Esophagus (tissue), 2 donors: ENCODE measurements at regions not wholly inside any gene's neighbourhood (a gene's known extent, or its start where the extent isn't known, plus 50 kb on each side); places are given as distances from the start of the nearest gene placed in this dataset.

Source experiments
- H3K27ac ChIP-seq, 2 donors: one replicate each; pipeline ENCODE4 v1.5.1; 2013; ENCODE audit warnings: low read depth in 2 of 2, mild to moderate bottlenecking in 2 of 2, inconsistent platforms in 1 of 2, low read length in 1 of 2, moderate library complexity in 1 of 2
- H3K27me3 ChIP-seq, 2 donors: one replicate each; pipeline ENCODE4 v1.6.1; 2013; ENCODE audit warnings: low read length in 2 of 2, control low read depth in 1 of 2, mild to moderate bottlenecking in 1 of 2; ENCODE audit not compliant: insufficient read depth in 2 of 2, control insufficient read depth in 1 of 2
- H3K36me3 ChIP-seq, 2 donors: one replicate each; pipeline ENCODE4 v1.6.1; 2013; ENCODE audit warnings: low read length in 1 of 2; ENCODE audit not compliant: control insufficient read depth in 2 of 2, insufficient read depth in 2 of 2
- H3K4me1 ChIP-seq, 2 donors: one replicate each; pipeline ENCODE4 v1.6.1; 2013; ENCODE audit warnings: low read length in 1 of 2; ENCODE audit not compliant: control insufficient read depth in 2 of 2, insufficient read depth in 2 of 2
- H3K4me3 ChIP-seq, 2 donors: one replicate each; pipeline ENCODE4 v1.5.1; 2013; ENCODE audit warnings: low read length in 2 of 2, mild to moderate bottlenecking in 2 of 2, low read depth in 1 of 2, moderate library complexity in 1 of 2
- H3K9me3 ChIP-seq, 2 donors: one replicate each; pipeline ENCODE4 v1.6.1; 2013; ENCODE audit warnings: mild to moderate bottlenecking in 2 of 2, low read depth in 1 of 2, low read length in 1 of 2, moderate library complexity in 1 of 2; ENCODE audit not compliant: control insufficient read depth in 2 of 2, insufficient read depth in 1 of 2
- WGBS, 2 donors: extraction: QIAGEN DNeasy Blood & Tissue Kit; methylation state at CpG; one replicate each; pipeline ENCODE4 v1.1.7; 2013; 5-methylcytosine and 5-hydroxymethylcytosine counted together
- donor health status: healthy with polysubstance abuse.
- donor health status: Bipolar disorder and iron deficiency.

DNA sequence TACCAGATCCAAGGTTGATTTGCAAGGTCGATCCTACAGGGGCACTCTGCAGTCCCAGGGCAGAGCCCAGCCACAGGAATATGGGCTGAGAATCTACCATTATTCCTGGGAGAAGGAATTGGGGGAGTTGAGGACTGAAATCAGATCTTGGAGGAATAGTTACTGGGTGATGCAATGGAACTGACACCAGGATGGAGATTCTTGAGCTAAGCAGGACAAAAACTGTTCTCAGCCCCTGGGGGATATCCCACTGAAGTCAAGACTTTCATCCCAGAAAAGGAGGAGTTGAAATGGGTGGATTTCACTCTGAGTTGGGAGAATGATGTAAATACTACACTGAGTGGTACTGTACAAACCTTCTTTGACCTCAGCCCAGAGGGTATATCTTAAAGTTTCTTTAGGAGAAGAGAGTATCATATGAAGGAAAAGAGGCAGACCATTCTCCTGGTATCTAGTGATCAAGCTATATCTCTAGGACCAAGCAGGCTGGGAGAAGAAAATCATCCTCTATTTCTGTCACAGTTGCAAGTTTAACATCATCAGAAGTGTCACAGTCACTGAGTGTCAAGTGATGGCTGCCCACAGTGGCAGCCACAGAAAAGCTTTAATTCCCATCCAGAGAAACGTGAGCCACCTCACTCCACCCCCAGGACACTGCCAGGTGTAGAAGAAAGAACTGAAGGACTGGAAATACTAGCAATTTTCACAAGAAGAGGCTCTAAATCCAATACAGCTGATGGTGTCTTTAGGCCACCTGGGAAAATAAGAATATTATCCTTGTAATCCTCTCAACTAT lies 181.9 kb downstream of the NUAK1 start:
- Histone ChIP-seq H3K27me3 (no peaks in the 10 kb centered on the region), H3K4me3 (no peak overlapping the region), H3K9me3 (no peaks in the 10 kb centered on the region), H3K27ac (no peak overlapping the region), H3K4me1 (no peaks in the 10 kb centered on the region), H3K36me3 (no peaks in the 10 kb centered on the region)
- WGBS, 2 donors, result 62 to 69% methylated on average over 2 of the region's 2 CpGs

DNA sequence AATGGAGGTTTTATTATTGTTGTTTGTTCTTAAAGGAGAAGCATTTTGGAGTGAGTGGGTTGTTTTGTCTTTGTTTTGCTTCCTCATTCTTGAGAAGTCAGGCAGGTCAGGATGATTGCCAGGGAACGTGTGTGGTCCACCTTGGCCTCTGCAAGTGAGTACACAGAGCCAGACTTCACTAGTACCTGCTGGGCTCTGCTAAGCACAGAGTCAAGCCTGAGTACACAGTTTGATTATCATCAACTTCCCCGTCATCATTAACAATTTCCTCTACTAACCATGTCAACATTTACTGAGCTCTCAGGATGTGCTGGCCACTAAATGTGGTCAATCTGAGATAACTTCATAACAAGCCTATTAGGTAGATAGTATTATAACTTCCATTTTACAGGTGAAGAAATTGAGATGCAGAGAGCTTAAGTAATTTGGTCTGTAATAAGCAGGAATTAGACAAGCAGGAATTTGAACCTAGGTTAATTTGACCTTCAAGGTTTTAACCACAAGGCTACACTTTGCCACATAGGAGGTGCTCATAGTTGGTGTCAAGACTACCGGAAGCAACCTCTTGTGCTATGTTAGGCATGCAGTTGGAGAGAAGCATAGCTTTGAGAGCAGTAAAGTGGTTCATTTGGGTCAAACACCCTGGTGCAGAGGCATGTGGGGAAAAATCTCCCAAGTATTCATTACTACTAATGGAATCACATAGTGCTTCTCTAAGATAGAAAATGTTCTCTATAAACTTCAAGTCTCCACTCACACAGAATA lies 178.3 kb downstream of the NUAK1 start:
- Histone ChIP-seq H3K27ac (no peak overlapping the region), H3K27me3 (no peaks in the 10 kb centered on the region), H3K4me3 (no peak overlapping the region), H3K4me1 (no peaks in the 10 kb centered on the region), H3K36me3 (no peaks in the 10 kb centered on the region), H3K9me3 (no peaks in the 10 kb centered on the region)
- 45 to 49% methylated on average over 3 of the region's 3 CpGs for WGBS, 2 donors

DNA sequence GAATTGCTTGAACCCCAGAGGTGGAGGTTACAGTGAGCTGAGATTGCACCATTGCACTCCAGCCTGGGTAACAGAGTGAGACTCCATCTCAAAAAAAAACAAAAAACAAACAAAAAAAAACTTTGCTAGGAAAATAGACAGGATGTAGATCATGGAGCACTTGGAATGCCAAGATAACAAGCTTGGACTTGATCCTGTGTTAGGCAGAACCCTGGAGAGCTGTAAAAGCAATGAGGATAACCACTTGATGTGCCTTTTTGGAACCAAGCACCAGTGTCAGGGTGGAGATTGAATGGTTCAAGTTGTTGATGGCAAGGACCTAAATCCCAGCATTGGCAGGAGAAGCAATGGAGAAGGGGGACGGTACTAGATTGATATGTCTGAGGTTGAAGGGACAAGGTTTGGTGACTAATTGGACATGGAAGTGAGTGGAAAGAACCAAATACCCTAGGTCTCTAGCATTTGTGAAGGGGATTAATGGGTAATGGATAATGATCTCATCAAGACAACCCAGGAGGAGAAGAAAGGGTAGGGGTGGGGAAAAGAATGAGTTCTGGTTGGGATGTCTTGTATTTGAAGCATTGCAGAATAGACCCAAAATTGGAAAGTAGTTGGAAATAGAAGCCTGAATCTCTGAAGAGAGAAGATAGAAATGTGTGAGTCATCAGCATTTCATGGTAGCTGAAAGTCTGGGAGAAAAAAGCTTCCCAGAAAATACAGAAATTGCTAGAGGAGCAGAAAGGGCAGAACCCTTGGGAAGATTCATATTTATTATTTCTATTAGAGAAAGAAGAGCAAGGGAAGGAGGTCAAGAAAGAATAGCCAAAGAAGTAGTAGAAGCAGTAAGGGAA lies 176.7 kb downstream of the NUAK1 start:
- Histone ChIP-seq H3K4me3 (no peak overlapping the region), H3K4me1 (no peaks in the 10 kb centered on the region), H3K9me3 (no peaks in the 10 kb centered on the region), H3K27ac (no peak overlapping the region), H3K36me3 (no peaks in the 10 kb centered on the region), H3K27me3 (no peaks in the 10 kb centered on the region)
- 56 to 83% methylated on average over 1 of the region's 1 CpG for WGBS, 2 donors

DNA sequence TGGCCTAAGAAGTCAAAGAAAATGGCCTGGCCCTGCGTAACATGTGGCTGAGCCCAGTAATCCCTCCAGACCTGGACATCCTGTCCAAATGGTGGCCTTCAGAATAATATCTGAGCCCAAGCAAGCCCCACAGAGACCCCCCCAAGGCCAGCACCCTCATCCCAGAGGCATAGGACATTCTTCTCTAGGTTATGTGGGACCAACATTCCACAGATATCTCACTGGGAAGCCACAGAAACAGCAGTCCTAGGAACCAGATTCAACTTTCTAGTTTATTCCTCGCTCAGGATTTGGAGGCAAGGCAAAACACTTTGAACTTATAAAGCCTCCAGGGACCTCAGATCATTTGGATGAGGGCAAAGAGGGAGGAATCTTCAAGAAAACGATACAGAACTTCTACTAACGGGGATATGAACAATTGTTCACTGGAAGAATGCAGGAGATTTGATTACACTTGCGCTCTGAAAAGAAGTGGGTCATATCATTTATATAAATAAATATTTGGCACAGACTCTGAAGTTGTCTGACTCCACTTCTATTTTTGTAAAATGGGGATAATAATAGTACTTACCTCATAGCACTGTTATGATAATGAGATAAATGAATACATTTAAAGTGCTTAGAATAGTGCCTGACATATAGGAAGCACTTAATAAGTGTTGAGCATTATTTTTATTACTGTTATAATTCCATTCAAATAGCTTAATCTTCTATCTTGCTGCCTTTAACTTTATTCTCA lies 171.5 kb downstream of the NUAK1 start:
- H3K36me3 ChIP-seq, result no peaks in the 10 kb centered on the region
- H3K4me3 ChIP-seq, result no peak overlapping the region
- H3K27ac ChIP-seq, result no peak overlapping the region
- no peaks in the 10 kb centered on the region for H3K27me3 ChIP-seq
- no peaks in the 10 kb centered on the region for H3K4me1 ChIP-seq
- no peaks in the 10 kb centered on the region for H3K9me3 ChIP-seq
- 66 to 67% methylated on average over 5 of the region's 5 CpGs for WGBS, 2 donors

DNA sequence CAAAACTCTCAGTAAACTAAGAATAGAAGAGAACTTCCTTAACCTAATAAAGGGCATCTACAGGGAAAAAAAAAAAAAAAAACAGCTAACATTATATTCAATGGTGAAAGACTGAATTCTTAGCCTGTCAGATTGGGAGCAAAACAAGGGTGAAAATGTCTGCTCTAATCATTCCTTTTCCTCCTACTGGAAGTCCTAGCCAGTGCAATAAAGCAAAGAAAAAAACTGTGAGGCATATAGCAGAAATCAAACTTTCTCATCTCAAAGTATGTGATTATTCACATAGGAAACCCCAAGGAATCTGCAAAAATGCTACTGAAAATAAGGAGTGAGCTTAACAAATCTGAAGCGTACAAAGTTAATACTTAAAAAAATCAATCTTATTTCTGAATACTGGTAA lies 170.7 kb downstream of the NUAK1 start:
- no peaks in the 10 kb centered on the region for H3K4me1 ChIP-seq
- no peaks in the 10 kb centered on the region for H3K9me3 ChIP-seq
- no peak overlapping the region for H3K27ac ChIP-seq
- WGBS, 2 donors, result 92 to 97% methylated on average over 1 of the region's 1 CpG
- no peak overlapping the region for H3K4me3 ChIP-seq
- no peaks in the 10 kb centered on the region for H3K36me3 ChIP-seq
- H3K27me3 ChIP-seq, result no peaks in the 10 kb centered on the region

DNA sequence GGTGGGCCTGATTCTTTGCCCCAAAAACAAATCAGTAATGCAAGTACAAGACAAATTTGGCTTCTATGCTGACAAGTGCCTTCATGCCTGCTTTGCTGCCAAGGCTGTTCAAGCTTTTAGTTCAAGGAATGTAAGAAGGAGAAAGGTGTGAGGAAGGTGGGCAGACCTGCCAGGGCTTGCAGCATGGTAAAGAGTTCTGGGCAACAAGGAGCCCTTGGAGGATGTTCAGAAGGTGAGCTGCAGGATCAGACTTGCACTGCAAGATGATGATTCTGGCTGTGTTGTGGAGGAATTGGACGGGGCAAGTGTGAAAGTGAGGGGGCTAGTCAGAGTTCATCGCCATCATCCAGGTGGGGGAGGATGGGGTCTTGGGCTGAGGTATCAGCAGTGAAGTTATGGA lies 167.9 kb downstream of the NUAK1 start:
- H3K4me1 ChIP-seq, result no peaks in the 10 kb centered on the region
- H3K4me3 ChIP-seq, result no peak overlapping the region
- WGBS, 2 donors, result 52 to 67% methylated on average over 2 of the region's 2 CpGs
- no peak overlapping the region for H3K27ac ChIP-seq
- no peaks in the 10 kb centered on the region for H3K9me3 ChIP-seq
- no peaks in the 10 kb centered on the region for H3K27me3 ChIP-seq
- H3K36me3 ChIP-seq, result no peaks in the 10 kb centered on the region

DNA sequence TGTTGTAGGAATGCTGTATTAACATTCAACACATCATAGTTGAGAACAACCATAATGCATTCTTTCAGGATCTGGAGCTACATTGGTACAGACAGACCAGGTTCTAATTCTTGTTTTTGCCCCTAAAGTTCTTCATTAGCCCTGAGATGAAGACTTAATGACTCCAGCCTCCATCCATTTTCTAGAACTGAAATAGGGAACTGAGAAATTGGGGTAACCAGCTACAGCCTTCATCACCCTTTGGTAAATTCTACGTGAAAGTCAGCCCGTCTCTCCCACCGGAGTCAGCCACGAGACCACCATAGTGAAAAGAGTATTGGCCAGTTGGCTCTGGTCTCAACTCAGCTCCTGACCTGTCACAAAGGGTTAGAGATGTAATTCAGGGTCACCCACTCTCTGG lies 164.0 kb downstream of the NUAK1 start:
- Histone ChIP-seq H3K9me3 (no peaks in the 10 kb centered on the region), H3K27ac (no peak overlapping the region), H3K36me3 (no peaks in the 10 kb centered on the region), H3K27me3 (no peaks in the 10 kb centered on the region), H3K4me3 (no peak overlapping the region), H3K4me1 (peaks cover 0 to 3% of the 10 kb centered on the region in 2 donors)
- WGBS, 2 donors, result 83 to 93% methylated on average over 4 of the region's 4 CpGs

DNA sequence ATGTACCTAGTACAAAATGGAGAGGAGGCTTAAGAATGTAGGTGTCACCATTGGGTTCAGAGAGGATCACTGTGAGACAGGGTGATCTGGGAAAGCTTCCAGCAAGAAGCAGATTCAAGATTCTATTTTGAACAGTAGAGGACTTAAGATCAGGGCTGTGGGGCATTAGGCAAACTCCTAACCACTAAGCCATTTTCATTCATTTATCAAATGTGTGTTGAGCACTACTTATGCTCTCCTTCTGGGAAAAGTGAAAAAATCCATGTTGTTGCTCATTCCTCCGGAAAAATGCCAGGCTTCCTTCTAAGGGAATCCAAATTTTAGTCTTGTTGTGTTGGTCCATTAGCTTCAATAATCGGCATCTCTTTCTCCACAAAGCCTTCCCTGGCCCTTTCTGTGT lies 163.4 kb downstream of the NUAK1 start:
- Histone ChIP-seq H3K4me3 (no peak overlapping the region), H3K27ac (no peak overlapping the region), H3K9me3 (no peaks in the 10 kb centered on the region), H3K27me3 (no peaks in the 10 kb centered on the region), H3K36me3 (no peaks in the 10 kb centered on the region), H3K4me1 (peaks cover 0 to 3% of the 10 kb centered on the region in 2 donors)
- WGBS, 2 donors, result 78 to 83% methylated on average over 2 of the region's 2 CpGs

DNA sequence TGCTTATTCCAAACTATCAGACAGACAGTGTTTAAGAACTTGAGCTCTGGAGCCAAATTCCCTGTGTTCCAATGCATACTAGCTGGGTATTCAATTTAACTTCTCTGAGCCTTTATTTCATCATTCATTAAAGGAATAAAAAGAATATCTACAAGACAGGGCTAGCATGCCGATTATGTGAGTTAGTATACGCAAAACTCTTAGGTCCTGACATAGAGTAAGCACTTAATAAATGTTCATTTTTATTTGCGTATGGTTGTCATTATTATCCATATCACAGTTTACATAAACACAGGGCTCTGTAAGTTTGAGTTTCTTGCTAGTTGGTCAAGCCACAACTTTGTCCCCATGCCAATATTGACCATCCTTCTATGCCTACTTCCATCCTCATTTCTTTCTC lies 161.5 kb downstream of the NUAK1 start:
- H3K4me3 ChIP-seq, result no peak overlapping the region
- H3K36me3 ChIP-seq, result no peaks in the 10 kb centered on the region
- H3K4me1 ChIP-seq, result peaks cover 0 to 3% of the 10 kb centered on the region in 2 donors
- H3K27me3 ChIP-seq, result no peaks in the 10 kb centered on the region
- 82 to 85% methylated on average over 3 of the region's 3 CpGs for WGBS, 2 donors
- H3K9me3 ChIP-seq, result no peaks in the 10 kb centered on the region
- H3K27ac ChIP-seq, result no peak overlapping the region
